DLD1 (cell line): ENCODE measurements at regions not wholly inside any gene's neighbourhood (a gene's known extent, or its start where the extent isn't known, plus 50 kb on each side); places are given as distances from the start of the nearest gene placed in this dataset.

Source experiments
- in situ Hi-C: cut with HindIII; loops from 2 replicates; pipeline ENCODE4 v1.10.0; 2017; ENCODE audit warnings: low sequenced_read_pairs

DNA sequence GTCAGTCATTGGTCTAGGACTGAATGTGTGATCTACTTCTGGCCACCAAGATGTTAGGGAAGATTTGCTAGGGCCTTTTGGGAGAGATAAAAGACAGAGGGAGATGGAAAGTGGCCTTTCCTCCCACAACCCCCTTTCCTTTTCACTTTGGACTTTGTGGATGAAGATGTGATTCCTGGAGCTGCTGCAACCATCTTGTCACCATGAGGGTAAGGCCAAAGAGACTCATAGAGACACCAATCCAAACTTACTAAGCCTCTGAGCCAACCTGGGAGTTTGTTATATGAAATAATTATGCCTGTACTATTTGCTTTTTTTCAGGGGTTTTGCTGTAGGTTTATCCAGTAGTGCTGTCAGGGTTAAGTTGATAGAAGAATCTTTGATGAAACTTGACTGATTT, 111.8 kb upstream of the SMIM23 start:
- in situ Hi-C loops: no loop called here

DNA sequence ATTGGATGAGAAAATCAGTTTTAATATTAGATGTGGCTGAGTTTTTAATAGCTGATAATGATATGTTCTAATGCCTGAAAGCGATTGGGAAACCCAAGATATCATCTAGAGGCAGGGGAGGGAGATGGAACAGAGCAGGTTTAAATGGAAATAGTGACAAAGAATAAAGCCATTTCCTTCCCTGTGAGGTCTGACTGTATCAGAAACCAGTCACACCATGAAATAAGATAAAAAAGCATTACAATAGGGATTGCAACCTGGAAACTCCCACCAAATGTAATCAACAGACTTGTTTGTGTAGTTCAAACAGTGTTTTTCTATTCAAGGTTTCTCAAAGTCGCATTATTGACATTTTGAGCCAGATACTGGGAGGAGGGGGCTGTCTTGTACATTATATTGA, 110.1 kb upstream of the SMIM23 start:
- in situ Hi-C loops: no loop called here

GRCh38 chr5:171676286-171676944, 109.2 kb upstream of the SMIM23 start:
- in situ Hi-C loops: no loop called here

GRCh38 chr5:171678646-171679045, 107.0 kb upstream of the SMIM23 start:
- in situ Hi-C loops: no loop called here

GRCh38 chr5:171680485-171680884, 105.1 kb upstream of the SMIM23 start:
- in situ Hi-C loops: no loop called here

DNA sequence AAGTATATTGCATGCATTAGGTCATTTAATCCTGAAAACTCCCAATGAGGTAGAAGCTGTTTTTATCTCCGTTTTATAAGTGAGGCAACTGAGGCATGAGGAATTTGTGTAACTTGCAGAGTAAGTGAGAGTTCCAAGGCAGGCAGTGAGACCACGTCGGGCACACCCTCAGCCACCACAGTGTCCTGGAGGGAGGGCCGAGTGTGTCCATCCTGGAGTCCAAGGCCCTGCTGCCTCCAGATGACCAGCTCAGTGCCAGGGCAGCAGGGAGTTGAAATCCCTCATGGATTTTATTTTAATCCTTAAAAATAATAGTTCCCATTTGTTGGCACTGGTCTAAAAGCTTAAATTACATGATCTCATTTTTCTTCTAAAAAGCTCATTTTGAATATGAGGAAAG, 104.6 kb upstream of the SMIM23 start:
- in situ Hi-C loops: no loop called here

DNA sequence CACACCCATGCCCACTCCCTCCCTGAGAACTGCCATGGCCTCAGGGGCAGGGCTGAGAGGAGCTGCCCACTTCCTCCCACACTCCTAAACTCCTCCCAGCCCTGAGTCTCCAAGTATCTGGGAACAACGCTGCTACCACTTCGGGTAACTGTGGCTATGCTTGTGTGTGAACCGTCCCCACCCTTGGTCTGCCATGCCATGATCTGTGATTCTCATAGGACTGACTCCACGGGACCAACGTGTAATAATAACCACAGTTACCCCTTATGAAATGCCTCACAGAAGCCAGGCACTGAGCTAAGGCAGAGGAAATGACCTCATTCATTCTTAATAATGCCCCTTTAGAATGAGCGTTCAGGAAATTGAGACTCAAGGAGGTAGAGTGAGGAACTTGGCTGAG, 103.9 kb upstream of the SMIM23 start:
- in situ Hi-C loops: no loop called here

DNA sequence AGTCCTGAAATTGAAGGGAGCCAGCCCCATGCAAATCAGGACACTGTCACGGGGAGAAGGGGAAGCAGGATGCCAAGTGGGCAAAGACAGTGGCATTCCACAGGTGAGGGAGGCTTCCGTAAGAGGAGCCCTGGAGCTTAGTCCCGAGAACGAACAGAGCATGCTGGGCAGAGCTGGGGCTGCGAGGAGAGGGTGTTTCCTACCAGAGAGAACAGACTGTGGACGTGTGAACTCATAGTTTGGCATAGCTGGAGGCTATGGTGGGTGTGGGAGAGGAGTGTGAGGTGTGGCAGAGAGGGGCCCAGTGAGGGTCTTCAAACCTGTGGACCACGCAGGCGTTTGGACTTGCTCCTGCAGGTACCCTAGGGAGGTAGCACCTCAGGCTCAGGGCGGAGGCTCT, 102.8 kb upstream of the SMIM23 start:
- in situ Hi-C loops: no loop called here

GRCh38 chr5:171684169-171684568, 101.4 kb upstream of the SMIM23 start:
- in situ Hi-C loops: no loop called here

DNA sequence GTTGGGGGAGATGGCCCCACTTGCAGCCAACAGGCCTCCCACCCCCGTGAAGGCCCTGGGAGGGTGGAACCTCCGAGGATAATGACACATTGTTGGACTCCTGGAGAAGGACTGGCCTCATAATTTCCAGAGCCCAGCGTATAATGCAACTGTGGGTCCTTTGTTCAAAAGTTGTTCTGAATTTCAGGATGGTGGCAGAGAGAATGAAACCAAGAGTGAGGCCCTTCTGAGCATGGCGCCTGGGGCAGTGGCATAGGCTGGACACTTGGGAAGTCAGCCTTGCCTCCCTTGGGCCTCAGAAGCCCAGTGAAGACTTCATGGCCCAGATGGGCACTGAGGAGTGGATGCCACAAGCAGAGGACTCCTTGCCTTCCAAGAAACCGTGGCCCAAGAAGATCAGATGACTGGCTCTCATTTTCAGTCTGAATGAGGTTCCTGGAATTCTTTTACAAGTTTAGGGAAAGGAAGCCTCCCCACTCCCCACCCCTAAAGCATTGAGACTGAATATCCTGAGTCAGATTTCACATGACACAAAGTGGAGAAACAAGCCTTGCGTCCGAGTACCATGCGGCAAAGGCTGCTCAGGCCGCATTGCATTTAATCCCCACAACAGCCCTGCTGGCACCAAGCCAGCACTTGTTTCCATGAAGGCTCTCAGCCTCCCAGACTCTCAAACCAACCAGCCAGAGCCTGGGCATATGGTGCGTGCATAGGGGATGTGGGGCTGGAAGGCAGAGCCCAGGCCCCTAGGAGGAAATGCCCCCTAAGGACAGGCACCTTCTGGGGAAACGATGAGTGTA, 96.7 kb upstream of the SMIM23 start:
- in situ Hi-C loops: no loop called here

- in situ Hi-C loops: no loop called here
Observed at GRCh38 chr5:171689853-171690417, 95.7 kb upstream of the SMIM23 start.

GRCh38 chr5:171692107-171692506, 93.5 kb upstream of the SMIM23 start:
- in situ Hi-C loops: no loop called here

DNA sequence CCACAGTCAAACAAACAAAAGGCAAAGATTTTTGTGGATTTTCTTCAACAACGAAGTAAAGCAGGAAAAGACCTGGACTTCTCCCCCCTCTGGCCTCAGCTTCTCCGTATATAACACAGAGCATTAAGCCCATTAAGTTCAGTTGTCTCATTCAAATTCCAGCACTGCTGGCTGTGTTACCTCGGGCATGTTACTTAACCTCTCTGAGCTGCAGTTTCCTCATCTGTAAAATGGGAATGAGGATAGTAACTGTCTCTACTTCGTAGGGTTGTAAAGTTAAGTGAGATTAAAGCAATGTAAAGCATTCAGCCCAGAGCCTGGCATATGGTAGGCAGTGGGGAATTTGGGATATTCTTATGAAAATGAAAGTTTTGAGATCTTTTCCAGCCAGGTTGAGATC, 92.7 kb upstream of the SMIM23 start:
- in situ Hi-C loops: no loop called here

DNA sequence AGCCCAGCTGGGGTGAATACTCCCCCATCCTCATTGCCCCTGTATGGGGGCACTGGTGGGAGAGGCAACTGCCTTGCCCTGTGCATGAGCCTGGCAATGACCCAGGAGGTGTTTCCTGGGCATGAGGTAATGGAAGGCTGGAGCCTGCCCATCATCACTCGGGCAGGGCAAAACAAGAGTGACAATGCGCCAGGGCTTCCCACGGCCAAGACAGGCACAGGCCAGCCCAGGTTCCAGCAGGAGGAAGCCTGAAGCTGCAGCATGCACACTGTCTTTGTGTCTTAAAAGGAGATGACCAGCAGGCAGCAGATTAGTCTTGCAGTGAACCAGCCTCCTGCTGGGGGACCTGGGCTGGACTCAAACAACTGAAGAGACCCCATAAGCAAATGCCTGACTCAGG, 92.2 kb upstream of the SMIM23 start:
- in situ Hi-C loops: no loop called here

GRCh38 chr5:171695804-171696203, 89.8 kb upstream of the SMIM23 start:
- in situ Hi-C loops: no loop called here

GRCh38 chr5:171697221-171698102, 88.2 kb upstream of the SMIM23 start:
- in situ Hi-C loops: no loop called here

DNA sequence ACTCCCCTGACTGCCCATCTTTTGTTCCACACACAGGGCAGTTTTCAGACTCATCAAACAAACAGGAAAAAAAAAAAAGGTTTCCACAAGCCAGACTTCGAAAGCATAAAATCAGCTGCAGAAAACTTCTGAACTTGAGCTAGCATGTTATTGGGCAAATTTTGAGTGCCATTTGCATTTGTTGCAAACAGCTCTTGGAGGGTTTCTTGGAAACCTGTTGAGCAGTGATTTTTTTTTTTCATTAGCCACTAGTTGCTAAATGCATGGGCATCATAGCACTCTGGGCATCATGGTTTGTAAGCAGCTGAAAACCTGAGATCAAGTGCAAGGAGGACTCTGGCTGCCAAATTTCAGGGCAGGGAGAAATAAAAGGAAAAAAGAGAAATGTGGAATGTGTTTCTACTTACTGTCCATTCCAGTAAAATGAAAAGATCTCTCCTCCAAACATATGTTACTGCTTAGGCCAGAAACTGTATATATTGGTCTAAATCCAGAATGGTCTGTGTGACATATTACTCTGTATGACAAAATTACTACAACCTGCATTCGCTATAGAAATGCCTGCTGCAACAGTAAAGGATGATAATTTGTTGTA, 85.2 kb upstream of the SMIM23 start:
- in situ Hi-C loops: no loop called here

- in situ Hi-C loops: no loop called here
Observed at GRCh38 chr5:171701100-171701541, 84.5 kb upstream of the SMIM23 start.

GRCh38 chr5:171702135-171702770, 83.4 kb upstream of the SMIM23 start:
- in situ Hi-C loops: no loop called here

- in situ Hi-C loops: no loop called here
Observed at GRCh38 chr5:171703146-171703545, 82.5 kb upstream of the SMIM23 start.
